NCI-H345 treated with DMSO at 0.1 percent for 48 hours (cell line): ENCODE measurements at regions not wholly inside any gene's neighbourhood (a gene's known extent, or its start where the extent isn't known, plus 50 kb on each side); places are given as distances from the start of the nearest gene placed in this dataset.
"Not testable (repeated sequence)": the region's sequence is repeated elsewhere in the genome, so short reads cannot be mapped to it uniquely, and the experiment has no call there.

Source experiments
- DNase-seq: peaks from one replicate; lab custom pipeline; 2025; ENCODE audit not compliant: unreplicated experiment; lab: John Stamatoyannopoulos, UW

- DNase-seq, result no peak
Measured at GRCh38 chr11:42812361-42812760, 499.4 kb upstream of the API5 start.

DNA sequence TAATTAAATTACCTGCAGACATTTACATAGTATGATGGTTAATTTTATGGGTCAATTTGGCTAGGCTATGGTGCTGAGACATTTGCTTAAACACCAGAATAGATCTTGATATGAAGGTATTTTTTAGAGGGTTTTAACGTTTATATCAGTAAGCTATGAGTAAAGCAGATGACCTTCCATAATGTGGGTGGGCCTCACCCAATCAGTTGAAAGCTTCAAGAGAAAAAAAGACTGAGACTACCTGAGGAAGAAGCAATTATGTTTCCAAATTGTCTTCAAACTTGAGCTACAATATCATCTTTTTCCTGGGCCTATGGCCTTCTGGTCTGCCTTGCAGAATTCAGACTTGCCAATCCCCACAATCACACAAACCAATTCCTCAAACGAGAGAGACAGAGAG is 498.8 kb upstream of the API5 start:
- no peak for DNase-seq

- DNase-seq, result no peak
Measured at GRCh38 chr11:42816471-42816870, 495.3 kb upstream of the API5 start.

DNA sequence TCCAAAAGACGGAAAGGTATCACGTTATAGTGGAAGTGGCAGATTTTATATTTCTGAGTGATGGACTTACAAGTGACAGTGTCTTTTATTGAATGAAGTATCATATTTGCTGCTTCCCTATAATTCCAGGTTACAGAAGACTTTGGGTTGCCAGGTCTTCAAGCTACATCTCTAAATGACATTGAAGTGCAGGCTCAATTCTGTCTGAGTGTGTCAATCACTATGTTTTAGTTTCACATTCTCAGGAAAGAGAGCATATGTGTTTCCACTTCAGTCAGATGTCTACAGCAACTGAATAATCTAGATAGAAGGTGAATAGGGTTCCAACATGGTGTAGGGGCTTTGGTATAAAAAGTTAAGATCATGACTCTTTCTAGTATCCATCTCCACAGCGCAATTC is 492.7 kb upstream of the API5 start:
- no peak for DNase-seq

DNA sequence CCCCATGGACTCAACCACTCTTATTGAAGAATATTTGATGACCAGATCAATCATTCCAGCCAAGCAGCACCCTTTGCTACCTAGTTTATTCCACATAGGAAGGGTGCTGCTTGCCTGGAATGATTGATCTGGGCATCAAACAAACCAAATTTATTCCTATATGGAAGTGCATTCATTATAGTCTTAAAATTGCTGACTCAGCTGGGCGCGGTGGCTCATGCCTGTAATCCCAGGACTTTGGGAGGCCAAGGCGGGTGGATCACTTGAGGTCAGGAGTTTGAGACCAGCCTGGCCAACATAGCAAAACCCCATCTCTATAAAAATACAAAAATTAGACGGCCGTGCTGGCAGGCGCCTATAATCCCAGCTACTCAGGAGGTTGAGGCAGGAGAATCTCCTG is 489.6 kb upstream of the API5 start:
- not testable (repeated sequence) for DNase-seq

GRCh38 chr11:42823546-42823945 is 488.2 kb upstream of the API5 start:
- no peak for DNase-seq

- DNase-seq, result no peak
Measured at GRCh38 chr11:42824067-42824466, 487.7 kb upstream of the API5 start.

DNA sequence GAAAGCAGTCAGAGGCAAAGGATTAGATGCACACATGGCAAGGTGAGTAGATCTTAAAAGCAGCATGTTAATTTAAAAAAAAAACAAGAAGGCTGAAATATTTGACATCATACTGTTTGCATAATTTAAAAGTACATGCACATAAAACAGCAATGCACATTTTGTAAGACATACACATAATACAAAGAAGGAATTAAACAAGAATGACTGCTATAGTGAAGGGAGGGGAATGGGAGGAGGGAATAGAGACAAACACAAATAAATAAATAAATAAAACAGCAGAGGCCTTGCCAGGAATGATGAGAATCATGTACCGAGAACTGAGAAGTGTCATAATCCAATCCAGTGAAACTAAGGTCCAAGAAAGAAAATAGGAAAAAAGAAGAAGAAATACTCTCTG is 486.2 kb upstream of the API5 start:
- DNase-seq, result no peak

GRCh38 chr11:42827845-42828244 is 484.0 kb upstream of the API5 start:
- DNase-seq, result no peak

GRCh38 chr11:42837994-42838393 is 473.8 kb upstream of the API5 start:
- DNase-seq, result no peak

DNA sequence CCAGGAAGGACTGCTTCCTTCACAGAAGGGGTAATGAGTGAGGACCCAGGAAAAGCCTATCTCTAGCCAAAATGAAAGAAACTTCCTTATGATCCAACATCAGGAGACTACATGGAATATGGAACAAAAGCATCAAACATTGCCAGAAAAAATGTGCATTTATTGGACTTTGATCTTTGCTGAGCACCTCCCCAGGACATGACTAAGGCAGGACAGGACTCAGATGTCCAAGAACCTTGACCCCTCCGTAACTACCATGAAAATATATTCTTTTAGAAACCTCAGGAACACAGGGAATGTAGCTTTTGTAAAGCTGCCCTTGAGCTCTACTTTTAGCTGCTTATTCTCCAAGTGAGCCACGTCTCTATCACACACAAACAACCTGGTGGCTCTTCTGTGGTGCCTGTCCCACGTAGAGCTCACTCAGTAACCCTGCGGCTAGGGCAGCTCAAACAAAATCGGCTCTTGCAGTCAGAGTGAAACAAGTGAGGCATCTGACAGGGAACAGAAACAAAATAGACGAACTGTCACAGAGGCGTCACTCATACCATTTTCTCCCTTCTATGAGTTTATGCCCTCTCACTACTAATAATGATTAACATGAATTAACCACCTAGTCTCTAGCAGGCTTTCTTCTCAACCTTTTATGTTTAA is 471.5 kb upstream of the API5 start:
- no peak for DNase-seq

- DNase-seq, result no peak
Measured at GRCh38 chr11:42840860-42841259, 470.9 kb upstream of the API5 start.

GRCh38 chr11:42841556-42841955 is 470.2 kb upstream of the API5 start:
- DNase-seq, result no peak

DNA sequence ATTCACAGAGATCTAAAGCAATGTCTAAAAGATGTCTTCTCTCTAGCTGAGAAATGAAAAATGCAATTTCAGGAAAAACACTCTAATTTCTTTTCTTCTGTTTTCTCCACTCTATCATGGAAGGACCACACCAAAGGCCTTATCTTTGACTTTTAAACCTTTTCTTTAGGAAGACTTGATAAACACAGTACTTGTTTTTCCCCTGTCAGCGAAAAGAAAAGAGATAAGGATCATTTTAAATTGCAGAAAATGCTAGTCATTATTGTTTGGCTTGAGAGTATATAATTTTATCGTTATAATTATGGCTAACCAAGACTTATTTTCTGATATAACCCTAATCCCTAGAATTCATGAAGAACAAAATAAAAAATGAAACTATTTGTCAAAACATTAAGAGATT is 462.4 kb upstream of the API5 start:
- no peak for DNase-seq

DNA sequence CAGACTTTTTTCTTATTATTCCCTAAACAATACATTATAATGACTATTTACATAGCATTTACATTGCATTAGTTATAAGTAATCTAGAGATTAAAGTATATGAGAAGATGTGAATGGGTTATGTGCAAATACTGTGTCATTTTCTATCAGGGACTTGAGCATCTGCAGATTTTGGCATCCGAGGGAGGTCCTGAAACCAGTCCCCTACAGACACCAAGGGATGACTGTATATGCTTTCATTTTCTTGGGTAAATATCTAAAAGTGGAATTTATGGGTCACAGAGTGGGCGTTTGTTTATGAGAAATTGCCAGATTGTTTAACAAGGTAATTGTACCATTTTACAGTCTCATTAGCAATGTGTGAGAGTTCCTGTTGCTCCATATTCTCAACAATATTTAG is 454.5 kb upstream of the API5 start:
- no peak for DNase-seq

- DNase-seq, result no peak
Measured at GRCh38 chr11:42870480-42870879, 441.3 kb upstream of the API5 start.

DNA sequence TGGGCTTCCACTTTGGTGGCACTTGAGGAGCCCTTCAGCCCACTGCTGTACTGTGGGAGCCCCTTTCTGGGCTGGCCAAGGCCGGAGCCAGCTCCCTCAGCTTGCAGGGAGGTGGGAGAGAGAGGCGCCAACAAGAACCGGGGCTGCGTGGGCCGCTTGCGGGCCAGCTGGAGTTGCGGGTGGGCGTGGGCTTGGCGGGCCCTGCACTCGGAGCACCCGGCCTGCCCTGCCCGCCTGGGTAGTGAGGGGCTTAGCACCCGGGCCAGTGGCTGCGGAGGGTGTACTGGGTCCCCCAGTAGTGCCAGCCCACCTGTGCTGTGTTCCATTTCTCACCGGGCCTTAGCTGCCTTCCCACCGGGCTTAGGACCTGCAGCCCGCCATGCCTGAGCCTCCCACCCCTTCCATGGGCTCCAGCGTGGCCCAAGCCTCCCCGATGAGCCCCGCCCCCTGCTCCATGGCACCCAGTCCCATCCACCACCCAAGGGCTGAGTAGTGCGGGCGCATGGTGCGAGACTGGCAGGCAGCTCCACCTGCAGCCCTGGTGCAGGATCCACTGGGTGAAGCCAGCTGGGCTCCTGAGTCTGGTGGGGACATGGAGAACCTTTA is 437.9 kb upstream of the API5 start:
- DNase-seq, result not testable (repeated sequence)

DNA sequence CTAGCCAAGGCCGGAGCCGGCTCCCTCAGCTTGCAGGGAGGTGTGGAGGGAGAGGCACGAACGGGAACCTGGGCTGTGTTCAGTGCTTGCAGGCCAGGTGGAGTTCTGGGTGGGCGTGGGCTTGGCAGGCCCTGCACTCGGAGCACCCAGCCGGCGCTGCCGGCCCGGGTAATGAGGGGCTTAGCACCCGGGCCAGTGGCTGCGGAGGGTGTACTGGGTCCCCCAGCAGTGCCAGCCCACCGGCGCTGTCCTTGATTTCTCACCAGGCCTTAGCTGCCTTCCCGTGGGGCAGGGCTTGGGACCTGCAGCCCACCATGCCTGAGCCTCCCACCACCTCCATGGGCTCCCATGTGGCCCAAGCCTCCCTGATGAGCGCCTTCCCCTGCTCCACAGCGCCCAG is 430.5 kb upstream of the API5 start:
- not testable (repeated sequence) for DNase-seq

DNA sequence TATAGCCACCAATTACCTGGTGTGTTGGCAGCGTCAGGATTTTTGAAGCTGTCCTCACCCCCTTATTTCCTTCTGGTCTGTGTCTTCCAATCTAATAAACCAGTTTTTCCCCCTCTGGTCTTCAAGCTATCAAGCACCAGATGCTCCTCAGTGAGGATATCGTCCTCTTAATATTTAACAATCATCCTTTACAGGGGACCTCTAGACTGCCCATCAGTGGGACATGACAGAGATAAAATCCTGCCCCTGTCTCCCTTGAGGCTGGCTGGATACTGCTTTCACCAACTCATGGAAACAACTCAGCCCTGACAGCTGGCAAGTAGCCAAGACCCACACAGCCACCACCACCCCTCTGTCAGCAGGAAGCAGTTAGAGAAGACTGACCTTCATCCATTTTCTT is 421.0 kb upstream of the API5 start:
- no peak for DNase-seq

- DNase-seq, result no peak
Measured at GRCh38 chr11:42901084-42901483, 410.7 kb upstream of the API5 start.

- no peak for DNase-seq
Measured at GRCh38 chr11:42906226-42906625, 405.6 kb upstream of the API5 start.

GRCh38 chr11:42913731-42914130 is 398.1 kb upstream of the API5 start:
- no peak for DNase-seq

GRCh38 chr11:42923651-42924050 is 388.1 kb upstream of the API5 start:
- DNase-seq, result no peak
